H1 (cell line): ENCODE measurements at regions not wholly inside any gene's neighbourhood (a gene's known extent, or its start where the extent isn't known, plus 50 kb on each side); places are given as distances from the start of the nearest gene placed in this dataset.

Source experiments
- BRCA1 ChIP-seq: IDR thresholded peaks from 2 replicates; pipeline ENCODE4 v1.6.1; 2012; ENCODE audit warnings: low read depth, low read length, improper control_type of control experiment
- EP300 ChIP-seq, 2 experiments: IDR thresholded peaks; 1 replicate in 1 of 2; 2 replicates in 1 of 2; pipeline ENCODE4 v1.6.1; 2011 to 2012; ENCODE audit warnings: low read depth in 2 of 2, low read length in 2 of 2, mild to moderate bottlenecking in 2 of 2, borderline replicate concordance in 1 of 2, inconsistent platforms in 1 of 2, moderate library complexity in 1 of 2
- GABPA ChIP-seq: IDR thresholded peaks from 2 replicates; pipeline ENCODE4 v1.6.1; 2011; ENCODE audit warnings: mild to moderate bottlenecking, low read length, moderate library complexity, borderline replicate concordance; ENCODE audit not compliant: insufficient read depth
- JUND ChIP-seq: IDR thresholded peaks from 2 replicates; pipeline ENCODE4 v1.6.1; 2011; ENCODE audit warnings: mild to moderate bottlenecking, improper control_type of control experiment, low read length
- KDM5A ChIP-seq: fragments of 200-600 bp; IDR thresholded peaks from 2 replicates; pipeline ENCODE4 v1.7.1; 2012; ENCODE audit warnings: mild to moderate bottlenecking, low read length, inconsistent platforms, mixed read lengths
- NRF1 ChIP-seq: IDR thresholded peaks from 2 replicates; pipeline ENCODE4 v1.6.1; 2011; ENCODE audit warnings: mild to moderate bottlenecking, low read depth, low read length, improper control_type of control experiment
- POU5F1 ChIP-seq: IDR thresholded peaks from 2 replicates; pipeline ENCODE4 v1.6.1; 2011; ENCODE audit warnings: low read depth, mild to moderate bottlenecking, low read length, moderate library complexity
- TEAD4 ChIP-seq: IDR thresholded peaks from 2 replicates; pipeline ENCODE4 v1.6.1; 2012; ENCODE audit warnings: low read depth, low read length, inconsistent platforms, mixed read lengths
- USF2 ChIP-seq: IDR thresholded peaks from 2 replicates; pipeline ENCODE4 v1.6.1; 2011; ENCODE audit warnings: low read length, improper control_type of control experiment
- ZNF274 ChIP-seq: IDR thresholded peaks from 2 replicates; pipeline ENCODE4 v1.7.0; 2012; ENCODE audit warnings: low read length, borderline replicate concordance; ENCODE audit errors: extremely low read depth

- TF ChIP-seq GABPA (no peak), TEAD4 (no peak), USF2 (no peak), EP300 (IDR thresholded peaks at IDR 0.05; ENCODE audit: borderline replicate concordance in 1 of 2, low read depth in 2 of 2, low read length in 2 of 2) (no peak), JUND (no peak), KDM5A (no peak), POU5F1 (no peak), BRCA1 (no peak), NRF1 (no peak), ZNF274 (no peak)
These were observed 491.4 kb downstream of the CBLN4 start (continued) for GRCh38 chr20:55513954-55514353.
